Naive B cell (primary cell): ENCODE measurements at regions not wholly inside any gene's neighbourhood (a gene's known extent, or its start where the extent isn't known, plus 50 kb on each side); places are given as distances from the start of the nearest gene placed in this dataset.

Source experiments
- ATAC-seq, 2 donors: fragments of 150-1000 bp; cut with Tn5 transposase; 2 replicates each; pipeline ENCODE4 v1.10.0; 2021; ENCODE audit warnings: low read depth in 2 of 2, mild to moderate bottlenecking in 2 of 2, moderate library complexity in 2 of 2
- DNase-seq: peaks from one replicate; pipeline ENCODE4 v3.0.0; 2022
- H3K27ac Mint-ChIP-seq, 6 donors: one replicate each; pipeline ENCODE4 v1.8.0; 2020 to 2022; ENCODE audit warnings: mild to moderate bottlenecking in 6 of 6, mixed read lengths in 6 of 6, moderate library complexity in 5 of 6, inconsistent platforms in 2 of 6
- H3K27me3 Mint-ChIP-seq, 3 donors: one replicate each; pipeline ENCODE4 v1.8.0; 2021 to 2022; ENCODE audit warnings: mixed read lengths in 3 of 3, mild to moderate bottlenecking in 1 of 3
- H3K36me3 Mint-ChIP-seq, 2 donors: one replicate each; pipeline ENCODE4 v1.8.0; 2020 to 2022; ENCODE audit warnings: mixed read lengths in 2 of 2, inconsistent platforms in 1 of 2, mild to moderate bottlenecking in 1 of 2
- H3K4me1 Mint-ChIP-seq, 3 donors: one replicate each; pipeline ENCODE4 v1.8.0; 2020 to 2022; ENCODE audit warnings: mixed read lengths in 3 of 3, inconsistent platforms in 1 of 3, mild to moderate bottlenecking in 1 of 3, moderate library complexity in 1 of 3
- H3K4me3 Mint-ChIP-seq, 8 donors: one replicate each; pipeline ENCODE4 v1.8.0; 2020 to 2022; ENCODE audit warnings: mild to moderate bottlenecking in 8 of 8, mixed read lengths in 8 of 8, moderate library complexity in 8 of 8, inconsistent platforms in 2 of 8
- H3K9me3 Mint-ChIP-seq, 7 donors: one replicate each; pipeline ENCODE4 v1.8.0; 2020 to 2022; ENCODE audit warnings: mixed read lengths in 7 of 7, mild to moderate bottlenecking in 5 of 7, inconsistent platforms in 2 of 7, moderate library complexity in 1 of 7

DNA sequence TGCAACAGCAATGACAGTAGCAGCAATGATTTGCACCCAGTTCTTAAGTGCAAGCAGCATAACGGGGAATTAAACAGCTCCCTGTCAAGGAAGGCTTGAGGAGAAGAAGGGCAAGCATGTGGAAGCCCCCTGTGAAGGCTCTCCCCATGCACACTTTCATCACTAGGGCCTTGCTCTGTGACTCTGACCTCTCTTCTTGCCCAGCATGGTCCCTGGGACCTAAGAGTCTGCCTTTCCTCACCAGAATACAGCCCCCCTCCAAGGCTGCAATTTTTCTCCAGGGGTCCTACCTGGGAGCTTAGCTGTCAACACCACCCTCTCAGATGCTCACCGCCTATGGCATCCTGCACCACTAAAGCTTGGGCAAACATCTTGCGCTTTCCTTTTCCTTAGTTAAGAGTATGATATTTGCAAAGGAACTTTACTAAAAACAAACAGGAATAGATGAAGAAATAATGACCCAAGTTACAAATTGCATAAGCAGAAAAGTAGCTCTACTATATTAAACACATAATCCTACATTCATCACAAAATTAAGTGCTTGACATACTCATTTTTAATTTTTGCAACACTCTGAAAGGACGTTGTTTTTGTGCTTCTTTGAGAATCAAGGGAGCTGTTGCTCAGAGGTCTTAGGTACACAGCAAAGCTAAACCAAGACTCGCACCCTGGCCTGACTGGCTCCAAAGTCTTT lies 187.6 kb downstream of the ADAMTS15 start:
- Mint-ChIP-seq H3K4me3 (no peak overlapping the region), H3K27me3 (peaks cover 0 to 14% (median 9%) of the 10 kb centered on the region in 3 donors), H3K36me3 (no peaks in the 10 kb centered on the region), H3K4me1 (no peaks in the 10 kb centered on the region), H3K27ac (no peak overlapping the region), H3K9me3 (peaks cover 0 to 10% (median 0%) of the 10 kb centered on the region in 7 donors)
- ATAC-seq (no peak), DNase-seq (no peak)

DNA sequence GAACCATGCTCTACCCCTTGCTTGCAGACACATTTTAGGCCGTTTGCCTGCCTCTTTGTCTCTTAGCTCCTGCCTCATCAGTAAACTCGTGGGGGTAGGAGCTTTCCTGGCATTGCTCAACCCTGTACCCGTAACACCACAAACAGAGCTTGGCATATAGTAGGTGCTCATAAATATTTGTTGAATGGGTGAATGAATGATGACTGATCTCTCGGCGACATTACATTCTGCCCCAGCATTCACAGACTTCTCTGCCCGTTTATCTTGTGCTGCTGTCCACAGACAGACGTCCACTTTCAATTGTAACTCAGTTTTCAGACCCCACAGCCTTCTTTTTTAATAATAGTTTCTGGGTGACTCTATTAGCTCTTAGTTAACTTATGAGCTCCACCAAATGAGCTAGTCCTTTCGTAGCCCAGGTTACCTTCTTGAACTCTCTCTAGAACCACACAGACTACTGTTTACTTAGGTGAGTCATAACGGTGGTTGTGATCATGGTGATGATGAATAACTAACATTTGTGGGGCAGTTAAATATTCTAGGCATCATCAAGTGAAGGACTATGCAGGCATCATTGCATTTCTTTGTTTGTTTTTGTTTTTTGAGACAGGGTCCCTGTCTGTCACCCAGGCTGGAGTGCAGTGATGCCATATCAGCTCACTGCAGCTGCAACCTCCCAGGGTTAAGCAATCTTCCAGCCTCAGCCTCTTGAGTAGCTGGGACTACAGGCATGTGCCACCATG lies 188.4 kb downstream of the ADAMTS15 start:
- Mint-ChIP-seq H3K27me3 (peaks cover 0 to 14% (median 5%) of the 10 kb centered on the region in 3 donors), H3K27ac (no peak overlapping the region), H3K36me3 (no peaks in the 10 kb centered on the region), H3K4me3 (no peak overlapping the region), H3K9me3 (peaks cover 0 to 9% (median 0%) of the 10 kb centered on the region in 7 donors), H3K4me1 (no peaks in the 10 kb centered on the region)
- DNase-seq (no peak), ATAC-seq (no peak)

DNA sequence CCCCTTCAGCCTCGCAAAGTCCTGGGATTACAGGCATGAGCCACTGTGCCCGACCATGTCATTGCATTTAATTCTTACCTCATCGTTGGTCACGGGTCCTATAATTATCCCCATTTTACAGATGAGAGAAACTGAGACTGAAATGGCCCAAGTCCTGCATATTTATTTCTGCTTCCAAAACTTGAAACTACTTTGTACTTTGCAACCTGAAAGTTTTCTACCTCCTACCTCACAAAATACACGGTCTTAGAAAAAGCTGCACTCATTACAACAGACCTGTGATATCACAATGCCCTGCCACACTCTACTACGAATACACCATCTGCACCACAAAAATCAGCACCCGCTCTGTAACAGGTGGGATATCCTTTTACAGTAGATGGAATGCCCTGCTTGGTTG lies 189.1 kb downstream of the ADAMTS15 start:
- ATAC-seq = no peak

GRCh38 chr11:130638033-130638432 lies 189.6 kb downstream of the ADAMTS15 start:
- peaks cover 0 to 14% (median 5%) of the 10 kb centered on the region in 3 donors for H3K27me3 Mint-ChIP-seq
- no peaks in the 10 kb centered on the region for H3K4me1 Mint-ChIP-seq
- no peaks in the 10 kb centered on the region for H3K36me3 Mint-ChIP-seq
- ATAC-seq (no peak), DNase-seq (no peak)
- H3K4me3 Mint-ChIP-seq = no peak overlapping the region
- no peak overlapping the region for H3K27ac Mint-ChIP-seq
- H3K9me3 Mint-ChIP-seq = peaks cover 0 to 6% (median 0%) of the 10 kb centered on the region in 7 donors

More for the DNA sequence above, 189.1 kb downstream of the ADAMTS15 start:
- no peaks in the 10 kb centered on the region for H3K4me1 Mint-ChIP-seq
- no peak overlapping the region for H3K27ac Mint-ChIP-seq
- H3K27me3 Mint-ChIP-seq = peaks cover 0 to 14% (median 5%) of the 10 kb centered on the region in 3 donors
- H3K9me3 Mint-ChIP-seq = peaks cover 0 to 6% (median 0%) of the 10 kb centered on the region in 7 donors
- DNase-seq = no peak
- no peak overlapping the region for H3K4me3 Mint-ChIP-seq
- H3K36me3 Mint-ChIP-seq = no peaks in the 10 kb centered on the region

DNA sequence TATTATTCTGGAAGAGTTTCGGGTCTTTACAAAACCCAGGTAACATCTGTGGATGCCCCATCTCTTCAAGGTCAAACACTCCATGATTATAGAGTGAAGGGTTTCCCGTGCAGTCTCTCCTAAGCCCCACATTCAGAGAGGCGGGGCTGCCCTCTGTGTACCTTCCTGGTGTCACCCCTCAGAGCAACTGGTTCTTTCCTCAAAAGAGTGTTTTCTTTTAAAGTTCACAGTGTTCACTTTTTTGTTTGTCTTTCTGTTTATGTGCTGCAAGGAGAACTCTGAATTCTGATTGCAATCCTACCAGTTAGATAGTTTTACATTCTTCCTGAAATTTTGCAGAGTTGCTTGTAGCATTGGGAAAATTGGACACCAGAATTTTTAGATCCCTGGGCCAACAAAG lies 190.2 kb downstream of the ADAMTS15 start:
- no peak overlapping the region for H3K4me3 Mint-ChIP-seq
- no peaks in the 10 kb centered on the region for H3K36me3 Mint-ChIP-seq
- no peak for ATAC-seq

GRCh38 chr11:130639369-130639768 lies 190.9 kb downstream of the ADAMTS15 start:
- no peaks in the 10 kb centered on the region for H3K36me3 Mint-ChIP-seq
- H3K27me3 Mint-ChIP-seq = peaks cover 0 to 6% (median 5%) of the 10 kb centered on the region in 3 donors
- no peaks in the 10 kb centered on the region for H3K4me1 Mint-ChIP-seq
- peaks cover 0 to 6% (median 0%) of the 10 kb centered on the region in 7 donors for H3K9me3 Mint-ChIP-seq
- H3K27ac Mint-ChIP-seq = no peak overlapping the region
- no peak for ATAC-seq
- no peak overlapping the region for H3K4me3 Mint-ChIP-seq
- no peak for DNase-seq

More for the DNA sequence above, 190.2 kb downstream of the ADAMTS15 start:
- Mint-ChIP-seq H3K9me3 (peaks cover 0 to 6% (median 0%) of the 10 kb centered on the region in 7 donors), H3K4me1 (no peaks in the 10 kb centered on the region), H3K27ac (no peak overlapping the region), H3K27me3 (peaks cover 0 to 10% (median 5%) of the 10 kb centered on the region in 3 donors)
- DNase-seq = no peak

- Mint-ChIP-seq H3K27ac (peak overlapping the region in 1 of 6 donors; percentile 9), H3K4me3 (no peak overlapping the region), H3K9me3 (peaks cover 0 to 6% (median 0%) of the 10 kb centered on the region in 7 donors), H3K27me3 (peaks cover 0 to 6% (median 5%) of the 10 kb centered on the region in 3 donors), H3K4me1 (no peaks in the 10 kb centered on the region), H3K36me3 (no peaks in the 10 kb centered on the region)
- DNase-seq (no peak), ATAC-seq (no peak)
These were observed 192.1 kb downstream of the ADAMTS15 start for GRCh38 chr11:130640526-130640925.

DNA sequence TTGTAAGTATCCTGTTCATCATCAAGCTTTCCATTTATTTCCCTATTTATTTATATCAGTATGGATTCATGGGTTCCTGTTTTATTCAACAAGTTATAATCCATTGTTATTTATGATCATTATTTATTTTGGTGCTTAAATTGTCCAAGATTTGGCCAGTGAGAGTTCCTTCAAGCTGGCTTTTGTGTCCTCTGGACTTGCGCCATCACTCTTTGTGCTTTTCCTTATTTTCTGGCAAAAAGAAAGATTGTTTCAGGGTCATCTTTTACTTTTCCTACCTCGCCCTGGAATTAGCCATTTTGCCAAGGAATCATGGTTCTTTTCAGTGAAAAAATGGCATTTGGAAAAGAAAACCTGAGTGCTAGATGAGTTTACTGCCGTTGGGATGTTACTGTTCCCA lies 193.4 kb downstream of the ADAMTS15 start:
- DNase-seq = no peak

GRCh38 chr11:130642994-130643393 lies 194.5 kb downstream of the ADAMTS15 start:
- peaks cover 0 to 5% (median 2%) of the 10 kb centered on the region in 3 donors for H3K27me3 Mint-ChIP-seq
- no peaks in the 10 kb centered on the region for H3K36me3 Mint-ChIP-seq
- DNase-seq (no peak), ATAC-seq (no peak)
- no peak overlapping the region for H3K4me3 Mint-ChIP-seq
- peaks cover 0 to 6% (median 0%) of the 10 kb centered on the region in 7 donors for H3K9me3 Mint-ChIP-seq
- no peaks in the 10 kb centered on the region for H3K4me1 Mint-ChIP-seq
- H3K27ac Mint-ChIP-seq = no peak overlapping the region

More for the DNA sequence above, 193.4 kb downstream of the ADAMTS15 start:
- H3K27ac Mint-ChIP-seq = no peak overlapping the region
- H3K36me3 Mint-ChIP-seq = no peaks in the 10 kb centered on the region
- H3K4me1 Mint-ChIP-seq = no peaks in the 10 kb centered on the region
- H3K4me3 Mint-ChIP-seq = no peak overlapping the region
- H3K9me3 Mint-ChIP-seq = peaks cover 0 to 6% (median 0%) of the 10 kb centered on the region in 7 donors
- no peak for ATAC-seq
- peaks cover 0 to 6% (median 5%) of the 10 kb centered on the region in 3 donors for H3K27me3 Mint-ChIP-seq

DNA sequence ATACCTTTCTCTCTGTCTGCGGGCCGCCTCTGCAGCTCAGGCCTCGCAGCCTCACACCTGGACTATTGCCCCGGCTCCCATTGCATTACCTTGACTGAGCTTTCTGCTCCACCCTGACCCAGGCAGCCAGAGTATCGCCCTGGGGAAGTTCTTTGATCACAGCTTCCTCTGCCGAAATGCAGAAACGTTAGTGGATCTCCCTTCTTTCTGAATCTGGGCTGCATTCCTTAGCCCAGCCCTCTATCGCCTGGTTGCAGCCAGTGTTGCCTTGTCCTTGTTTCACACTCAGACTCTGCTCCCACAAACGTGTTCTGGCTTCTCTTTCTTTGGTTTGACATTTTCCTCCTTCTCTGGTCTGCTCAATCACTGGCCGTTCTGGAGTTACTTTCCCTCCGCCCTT lies 195.7 kb downstream of the ADAMTS15 start:
- DNase-seq (no peak), ATAC-seq (no peak)
- peaks cover 0 to 5% (median 0%) of the 10 kb centered on the region in 3 donors for H3K27me3 Mint-ChIP-seq
- H3K4me3 Mint-ChIP-seq = no peak overlapping the region
- no peaks in the 10 kb centered on the region for H3K4me1 Mint-ChIP-seq
- no peak overlapping the region for H3K27ac Mint-ChIP-seq
- H3K36me3 Mint-ChIP-seq = no peaks in the 10 kb centered on the region
- peaks cover 0 to 6% (median 0%) of the 10 kb centered on the region in 7 donors for H3K9me3 Mint-ChIP-seq

DNA sequence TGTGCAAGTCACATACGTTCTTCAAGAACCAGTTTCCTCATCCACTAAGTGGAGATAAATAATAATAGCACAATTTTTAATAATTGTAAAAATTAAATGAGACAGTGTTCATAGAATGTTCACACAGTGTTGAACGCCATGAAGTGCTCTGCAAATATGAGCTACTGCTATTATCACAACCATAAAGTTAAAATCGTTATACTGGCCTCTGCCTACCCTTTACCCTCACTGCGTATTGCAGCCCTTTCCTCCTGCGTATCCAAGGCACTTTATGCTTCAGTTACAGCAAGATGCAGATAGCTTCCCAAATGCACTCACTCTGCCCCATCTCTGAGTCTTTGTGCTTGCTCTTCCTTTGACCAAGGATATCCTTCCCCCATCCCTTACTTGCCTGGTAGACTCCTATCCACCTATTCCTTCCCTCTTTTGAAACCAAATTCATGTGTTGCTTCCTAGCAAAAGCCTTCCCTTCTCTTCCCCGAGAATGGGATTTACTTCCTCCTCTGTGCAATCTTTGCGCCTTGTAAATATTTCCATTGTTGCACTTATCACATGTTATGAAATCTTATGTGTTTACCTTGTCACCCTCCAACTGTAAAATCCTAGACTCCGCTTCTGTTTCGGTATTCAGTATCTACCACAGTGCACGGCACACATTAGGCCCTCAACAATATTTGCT lies 196.9 kb downstream of the ADAMTS15 start:
- ATAC-seq = no peak
- no peak overlapping the region for H3K4me3 Mint-ChIP-seq

DNA sequence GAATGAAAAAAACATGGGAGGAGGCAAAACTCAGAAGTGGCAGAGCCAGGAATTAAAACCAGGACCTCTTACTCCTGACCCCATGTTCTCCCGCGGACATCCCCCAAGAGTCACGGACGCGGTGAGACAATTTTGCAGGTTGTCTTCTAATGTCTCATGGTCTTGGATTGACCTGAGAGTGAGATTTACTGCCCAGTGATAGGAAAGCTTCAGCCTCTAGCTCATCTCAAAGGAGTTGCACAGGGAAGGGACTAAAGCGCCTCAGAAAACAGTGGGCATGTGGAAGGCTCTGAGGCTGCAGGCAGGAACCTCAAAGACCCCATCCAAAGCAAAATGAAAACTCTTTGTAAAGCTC lies 197.4 kb downstream of the ADAMTS15 start:
- no peak for DNase-seq
- Mint-ChIP-seq H3K9me3 (no peaks in the 10 kb centered on the region), H3K27me3 (peaks cover 0 to 6% (median 0%) of the 10 kb centered on the region in 3 donors), H3K36me3 (no peaks in the 10 kb centered on the region), H3K27ac (no peak overlapping the region), H3K4me1 (no peaks in the 10 kb centered on the region), H3K4me3 (no peak overlapping the region)
- ATAC-seq = no peak

More for the DNA sequence above, 196.9 kb downstream of the ADAMTS15 start:
- Mint-ChIP-seq H3K27me3 (peaks cover 0 to 6% (median 0%) of the 10 kb centered on the region in 3 donors), H3K27ac (no peak overlapping the region), H3K4me1 (no peaks in the 10 kb centered on the region), H3K9me3 (no peaks in the 10 kb centered on the region), H3K36me3 (no peaks in the 10 kb centered on the region)
- DNase-seq = no peak

- Mint-ChIP-seq H3K4me3 (no peak overlapping the region), H3K36me3 (no peaks in the 10 kb centered on the region), H3K4me1 (no peaks in the 10 kb centered on the region), H3K27me3 (peaks cover 0 to 6% (median 0%) of the 10 kb centered on the region in 3 donors), H3K27ac (no peak overlapping the region), H3K9me3 (no peaks in the 10 kb centered on the region)
- ATAC-seq = no peak
- DNase-seq = no peak
These were observed 198.4 kb downstream of the ADAMTS15 start for GRCh38 chr11:130646881-130647280.
